ENCODE measurements at regions not wholly inside any gene's neighbourhood (a gene's known extent, or its start where the extent isn't known, plus 50 kb on each side); places are given as distances from the start of the nearest gene placed in this dataset.

GRCh38 chr6:128598571-128598970 is 78.2 kb upstream of the PTPRK start:
- TF ChIP-seq CTCF (IDR thresholded peaks at IDR 0.05 in 2 of 3, conservative IDR thresholded peaks at IDR 0.05 in 1 of 3; ENCODE audit: insufficient read depth in 2 of 3, low read depth in 1 of 3, low read length in 3 of 3) (no peak), E4F1 (CRISPR knock-in tag; IDR thresholded peaks at IDR 0.05; ENCODE audit: borderline replicate concordance) (no peak), REST (IDR thresholded peaks at IDR 0.05; ENCODE audit: borderline replicate concordance) (no peak), REST (CRISPR knock-in tag; IDR thresholded peaks at IDR 0.05; ENCODE audit: low read depth) (no peak), ATF2 (CRISPR knock-in tag; IDR thresholded peaks at IDR 0.05) (no peak), ZNF778 (CRISPR knock-in tag; IDR thresholded peaks at IDR 0.05) (no peak)
